Ishikawa (cell line): ENCODE measurements at regions not wholly inside any gene's neighbourhood (a gene's known extent, or its start where the extent isn't known, plus 50 kb on each side); places are given as distances from the start of the nearest gene placed in this dataset.

Experiments
- CEBPB ChIP-seq: IDR thresholded peaks from 2 replicates; pipeline ENCODE4 v1.6.1; 2012
- CREB1 ChIP-seq: IDR thresholded peaks from 2 replicates; pipeline ENCODE4 v1.6.1; 2012; ENCODE audit warnings: low read depth
- EGR1 ChIP-seq: IDR thresholded peaks from 2 replicates; pipeline ENCODE4 v1.6.1; 2012
- EP300 ChIP-seq: IDR thresholded peaks from 2 replicates; pipeline ENCODE4 v1.6.1; 2012; ENCODE audit warnings: borderline replicate concordance
- FOXM1 ChIP-seq: IDR thresholded peaks from 2 replicates; pipeline ENCODE4 v1.6.1; 2012; ENCODE audit warnings: low read depth, borderline replicate concordance
- MAX ChIP-seq: IDR thresholded peaks from 2 replicates; pipeline ENCODE4 v1.6.1; 2012
- NFIC ChIP-seq: IDR thresholded peaks from 2 replicates; pipeline ENCODE4 v1.6.1; 2012
- RAD21 ChIP-seq: IDR thresholded peaks from 2 replicates; pipeline ENCODE4 v1.6.1; 2012; ENCODE audit warnings: low read depth
- REST ChIP-seq: IDR thresholded peaks from 2 replicates; pipeline ENCODE4 v1.6.1; 2012; ENCODE audit warnings: low read depth, mild to moderate bottlenecking
- TAF1 ChIP-seq: IDR thresholded peaks from 2 replicates; pipeline ENCODE4 v1.6.1; 2012; ENCODE audit warnings: low read depth, mild to moderate bottlenecking
- TCF12 ChIP-seq: IDR thresholded peaks from 2 replicates; pipeline ENCODE4 v1.6.1; 2012; ENCODE audit warnings: low read depth
- TEAD4 ChIP-seq: IDR thresholded peaks from 2 replicates; pipeline ENCODE4 v1.6.1; 2012
- USF1 ChIP-seq: IDR thresholded peaks from 2 replicates; pipeline ENCODE4 v1.6.1; 2012
- YY1 ChIP-seq: IDR thresholded peaks from 2 replicates; pipeline ENCODE4 v1.6.1; 2012; ENCODE audit warnings: low read depth
- ZBTB7A ChIP-seq: IDR thresholded peaks from 2 replicates; pipeline ENCODE4 v1.6.1; 2012; ENCODE audit warnings: low read depth

- TF ChIP-seq EGR1 (no peak), FOXM1 (no peak), TEAD4 (no peak), REST (no peak), NFIC (no peak), CEBPB (no peak)
Measured at GRCh38 chr13:82439159-82439904, 1442.9 kb downstream of the SLITRK1 start.

GRCh38 chr13:82438320-82438719, 1444.0 kb downstream of the SLITRK1 start:
- TF ChIP-seq CREB1 (no peak), RAD21 (no peak), EGR1 (no peak), YY1 (no peak), EP300 (no peak), TAF1 (no peak), FOXM1 (no peak), TEAD4 (no peak), ZBTB7A (no peak), USF1 (no peak), MAX (no peak)

DNA sequence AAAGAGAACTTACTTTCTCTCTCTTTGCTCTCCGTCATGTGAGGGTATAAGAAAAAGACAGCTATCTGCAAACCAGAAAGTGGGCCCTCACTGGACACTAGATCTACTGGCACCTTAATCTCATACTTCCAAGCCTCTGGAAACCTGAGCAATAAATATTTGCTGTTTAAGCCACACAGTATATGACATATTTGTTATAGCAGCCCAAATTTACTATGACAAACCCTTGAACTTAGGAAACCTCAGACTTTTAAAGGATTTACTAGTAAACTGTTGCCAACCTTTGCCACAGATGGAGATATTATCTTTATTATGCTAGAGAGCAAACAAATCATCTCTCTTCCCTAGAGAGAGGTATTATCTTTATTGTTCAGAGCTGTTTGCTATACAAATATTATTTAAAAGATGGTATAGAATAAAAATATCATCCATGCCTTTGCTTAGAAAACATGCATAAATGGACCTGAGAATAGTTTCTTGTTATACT, 1446.1 kb downstream of the SLITRK1 start:
- TF ChIP-seq TAF1, result no peak
- TF ChIP-seq RAD21, result no peak
- no peak for TF ChIP-seq CREB1
- TF ChIP-seq CEBPB, result no peak
- TF ChIP-seq REST, result no peak
- TF ChIP-seq TEAD4, result no peak
- TF ChIP-seq NFIC, result no peak
- TF ChIP-seq FOXM1, result no peak
- TF ChIP-seq YY1, result no peak
- TF ChIP-seq ZBTB7A, result no peak
- no peak for TF ChIP-seq MAX
- TF ChIP-seq TCF12, result no peak
- no peak for TF ChIP-seq USF1
- no peak for TF ChIP-seq EGR1
- TF ChIP-seq EP300, result no peak

DNA sequence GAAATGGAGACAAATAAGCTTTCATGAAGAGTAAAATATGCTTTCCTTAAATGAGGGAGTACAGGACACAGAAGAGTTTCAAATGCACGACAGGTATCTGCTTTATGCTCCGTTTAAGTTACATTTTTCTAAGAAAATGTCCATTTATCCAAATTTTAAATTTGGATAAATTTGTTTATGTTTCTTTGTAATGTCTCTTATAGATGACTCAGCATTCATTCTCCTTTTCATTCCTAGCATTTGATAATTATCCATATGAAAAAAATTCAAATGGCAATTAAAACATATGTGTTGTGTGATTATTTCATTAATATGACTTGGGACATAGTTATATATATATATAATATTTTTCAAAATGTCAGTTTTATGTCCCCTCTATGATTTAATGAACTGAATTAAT, 1449.3 kb downstream of the SLITRK1 start:
- TF ChIP-seq FOXM1 (no peak), REST (no peak), RAD21 (no peak)

DNA sequence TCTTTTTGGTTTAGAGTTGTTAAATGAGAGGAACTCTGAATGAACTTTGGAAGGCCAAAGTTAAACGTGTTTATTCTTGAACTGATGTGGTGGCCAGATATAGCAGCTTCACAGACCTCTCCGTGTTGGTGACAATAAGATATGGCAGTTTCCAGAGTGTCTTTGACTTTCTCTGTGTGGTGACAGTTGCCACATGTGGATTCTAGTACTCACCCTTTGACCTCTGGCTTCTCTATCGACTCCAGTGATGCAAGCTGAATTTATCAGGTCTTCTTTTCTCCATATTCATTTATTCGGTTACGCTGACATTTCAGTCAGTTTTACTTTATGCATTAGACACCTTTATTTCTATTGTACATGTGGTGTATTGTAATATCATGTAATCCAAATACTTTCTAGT, 1469.5 kb downstream of the SLITRK1 start:
- TF ChIP-seq RAD21 (no peak), EGR1 (no peak), TEAD4 (no peak), NFIC (no peak), MAX (no peak), YY1 (no peak), CREB1 (no peak), EP300 (no peak), TAF1 (no peak), CEBPB (no peak), TCF12 (no peak), USF1 (no peak), ZBTB7A (no peak), FOXM1 (no peak), REST (no peak)
